KMS-11 (cell line): ENCODE measurements at regions not wholly inside any gene's neighbourhood (a gene's known extent, or its start where the extent isn't known, plus 50 kb on each side); places are given as distances from the start of the nearest gene placed in this dataset.

Source experiments
- H2AFZ ChIP-seq: fragments of 200-600 bp; sonication (generic); 2 replicates; pipeline ENCODE4 v1.6.1; 2016; ENCODE audit warnings: antibody characterized with exemption, mixed run types, low read depth
- H3K27ac ChIP-seq: fragments of 200-600 bp; sonication (generic); 2 replicates; pipeline ENCODE4 v1.6.1; 2016; ENCODE audit warnings: mild to moderate bottlenecking, mixed run types
- H3K27me3 ChIP-seq: fragments of 200-600 bp; sonication (generic); 2 replicates; pipeline ENCODE4 v1.6.1; 2017; ENCODE audit warnings: mild to moderate bottlenecking, low read depth, mixed run types, moderate library complexity; ENCODE audit not compliant: insufficient read depth
- H3K36me3 ChIP-seq: fragments of 200-600 bp; sonication (generic); 2 replicates; pipeline ENCODE4 v1.6.1; 2017; ENCODE audit warnings: mild to moderate bottlenecking, mixed run types; ENCODE audit not compliant: insufficient read depth
- H3K4me1 ChIP-seq: fragments of 200-600 bp; sonication (generic); 2 replicates; pipeline ENCODE4 v1.6.1; 2016; ENCODE audit warnings: mild to moderate bottlenecking, low read depth, mixed run types; ENCODE audit not compliant: poor library complexity, severe bottlenecking
- H3K4me2 ChIP-seq: fragments of 200-600 bp; sonication (generic); 2 replicates; pipeline ENCODE4 v1.7.0; 2016; ENCODE audit warnings: mild to moderate bottlenecking, mixed run types
- H3K4me3 ChIP-seq: fragments of 200-600 bp; sonication (generic); IDR thresholded peaks from 2 replicates; pipeline ENCODE4 v1.6.1; 2017; ENCODE audit warnings: low read depth, low read length, mixed read lengths; ENCODE audit not compliant: insufficient read depth
- H3K79me2 ChIP-seq: fragments of 200-600 bp; sonication (generic); 2 replicates; pipeline ENCODE4 v1.6.1; 2016; ENCODE audit warnings: low read depth, mixed run types; ENCODE audit not compliant: insufficient read depth
- H3K9ac ChIP-seq: fragments of 200-600 bp; sonication (generic); 2 replicates; pipeline ENCODE4 v1.6.1; 2016; ENCODE audit warnings: mild to moderate bottlenecking, mixed run types
- H4K20me1 ChIP-seq: fragments of 200-600 bp; sonication (generic); 2 replicates; pipeline ENCODE4 v1.6.1; 2016; ENCODE audit warnings: mild to moderate bottlenecking, mixed run types; ENCODE audit not compliant: insufficient read depth
- CTCF ChIP-seq: fragments of 200-600 bp; sonication (generic); conservative IDR thresholded peaks from 2 replicates; pipeline ENCODE4 v1.6.1; 2017; ENCODE audit warnings: low read depth, mild to moderate bottlenecking, antibody characterized with exemption, low read length, moderate library complexity, mixed read lengths

GRCh38 chr14:98175436-98175835, 1096.6 kb downstream of the BCL11B start:
- Histone ChIP-seq H4K20me1 (no peaks in the 10 kb centered on the region), H3K4me1 (peaks cover 84% of the 10 kb centered on the region), H3K4me3 (no peak overlapping the region), H2AFZ (peak overlapping the region; percentile 2; the same call in 1 of the 2 replicates), H3K4me2 (peak overlapping the region; percentile 72), H3K36me3 (no peaks in the 10 kb centered on the region), H3K27me3 (no peaks in the 10 kb centered on the region), H3K27ac (peak overlapping the region; percentile 90), H3K79me2 (no peaks in the 10 kb centered on the region), H3K9ac (peak overlapping the region; percentile 26; the same call in 1 of the 2 replicates)
- TF ChIP-seq CTCF = no peak

- no peaks in the 10 kb centered on the region for H4K20me1 ChIP-seq
- H3K9ac ChIP-seq = peak overlapping the region; percentile 26; the same call in 1 of the 2 replicates
- H3K4me1 ChIP-seq = peaks cover 87% of the 10 kb centered on the region
- H3K4me3 ChIP-seq = no peak overlapping the region
- no peaks in the 10 kb centered on the region for H3K36me3 ChIP-seq
- no peak for TF ChIP-seq CTCF
- no peaks in the 10 kb centered on the region for H3K27me3 ChIP-seq
- peak overlapping the region; percentile 72; the same call in 1 of the 2 replicates for H3K4me2 ChIP-seq
- no peaks in the 10 kb centered on the region for H3K79me2 ChIP-seq
- peak overlapping the region; percentile 90 for H3K27ac ChIP-seq
- H2AFZ ChIP-seq = no peak overlapping the region; the same call in 1 of the 2 replicates
These were observed 1096.1 kb downstream of the BCL11B start for GRCh38 chr14:98175881-98176280.

GRCh38 chr14:98176892-98177291, 1095.1 kb downstream of the BCL11B start:
- Histone ChIP-seq H3K36me3 (no peaks in the 10 kb centered on the region), H4K20me1 (no peaks in the 10 kb centered on the region), H3K79me2 (no peaks in the 10 kb centered on the region), H3K9ac (peak overlapping the region; percentile 13; the same call in 1 of the 2 replicates), H3K4me2 (peak overlapping the region; percentile 72), H3K27me3 (no peaks in the 10 kb centered on the region), H3K4me1 (peaks cover 97% of the 10 kb centered on the region), H2AFZ (no peak overlapping the region), H3K4me3 (no peak overlapping the region), H3K27ac (peak overlapping the region; percentile 90)
- TF ChIP-seq CTCF = no peak

GRCh38 chr14:98177551-98177950, 1094.4 kb downstream of the BCL11B start:
- Histone ChIP-seq H3K79me2 (no peaks in the 10 kb centered on the region), H3K27ac (peak overlapping the region; percentile 90), H3K4me1 (peaks cover 97% of the 10 kb centered on the region), H3K4me2 (peak overlapping the region; percentile 72), H3K36me3 (no peaks in the 10 kb centered on the region), H3K9ac (peak overlapping the region; percentile 13; the same call in 1 of the 2 replicates), H3K27me3 (no peaks in the 10 kb centered on the region), H4K20me1 (no peaks in the 10 kb centered on the region), H2AFZ (no peak overlapping the region), H3K4me3 (no peak overlapping the region)
- TF ChIP-seq CTCF = no peak
